Breast epithelium (tissue), 3 donors: ENCODE measurements at regions not wholly inside any gene's neighbourhood (a gene's known extent, or its start where the extent isn't known, plus 50 kb on each side); places are given as distances from the start of the nearest gene placed in this dataset.

Source experiments
- POLR2A ChIP-seq: fragments of 450-650 bp; IDR thresholded peaks from one replicate; pipeline ENCODE4 v1.6.1; 2016; ENCODE audit warnings: antibody characterized with exemption, mild to moderate bottlenecking, moderate library complexity
- POLR2AphosphoS5 ChIP-seq, 3 donors: sonication (generic); formaldehyde crosslinking; IDR thresholded peaks; one replicate each; pipeline ENCODE4 v1.6.1; 2017; ENCODE audit warnings: antibody characterized with exemption in 3 of 3
- TF ChIP-seq, protein P1 (sequence below), 3 donors: fragments of 450-650 bp; IDR thresholded peaks; one replicate each; pipeline ENCODE4 v1.5.1; 2016 to 2017; ENCODE audit warnings: antibody characterized with exemption in 3 of 3, mild to moderate bottlenecking in 3 of 3, moderate library complexity in 3 of 3

DNA sequence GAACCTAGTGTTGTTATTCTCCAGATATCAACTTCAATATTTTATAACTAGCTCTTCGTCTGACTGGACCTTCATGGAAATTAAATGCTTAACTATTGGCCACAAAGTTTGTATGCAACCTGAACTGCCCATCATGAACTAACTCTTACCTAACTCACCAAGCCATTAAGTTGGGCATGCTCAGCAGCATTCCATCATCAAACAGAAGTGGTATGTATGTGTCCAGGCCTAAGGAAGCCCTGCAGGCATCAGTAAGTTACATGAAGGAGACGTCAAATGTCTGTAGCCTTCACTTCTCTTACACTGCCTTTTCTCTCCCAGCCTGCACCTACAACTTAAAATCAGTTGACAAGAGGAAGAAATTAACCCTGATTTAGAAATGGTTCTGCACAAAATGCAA lies 1639.2 kb upstream of the PABPC4L start:
- TF ChIP-seq, protein P1, sequence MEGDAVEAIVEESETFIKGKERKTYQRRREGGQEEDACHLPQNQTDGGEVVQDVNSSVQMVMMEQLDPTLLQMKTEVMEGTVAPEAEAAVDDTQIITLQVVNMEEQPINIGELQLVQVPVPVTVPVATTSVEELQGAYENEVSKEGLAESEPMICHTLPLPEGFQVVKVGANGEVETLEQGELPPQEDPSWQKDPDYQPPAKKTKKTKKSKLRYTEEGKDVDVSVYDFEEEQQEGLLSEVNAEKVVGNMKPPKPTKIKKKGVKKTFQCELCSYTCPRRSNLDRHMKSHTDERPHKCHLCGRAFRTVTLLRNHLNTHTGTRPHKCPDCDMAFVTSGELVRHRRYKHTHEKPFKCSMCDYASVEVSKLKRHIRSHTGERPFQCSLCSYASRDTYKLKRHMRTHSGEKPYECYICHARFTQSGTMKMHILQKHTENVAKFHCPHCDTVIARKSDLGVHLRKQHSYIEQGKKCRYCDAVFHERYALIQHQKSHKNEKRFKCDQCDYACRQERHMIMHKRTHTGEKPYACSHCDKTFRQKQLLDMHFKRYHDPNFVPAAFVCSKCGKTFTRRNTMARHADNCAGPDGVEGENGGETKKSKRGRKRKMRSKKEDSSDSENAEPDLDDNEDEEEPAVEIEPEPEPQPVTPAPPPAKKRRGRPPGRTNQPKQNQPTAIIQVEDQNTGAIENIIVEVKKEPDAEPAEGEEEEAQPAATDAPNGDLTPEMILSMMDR (IDR thresholded peaks at IDR 0.05), result no peak
- TF ChIP-seq POLR2A (no peak), POLR2AphosphoS5 (IDR thresholded peaks at IDR 0.05) (no peak)
